ENCODE measurements at regions not wholly inside any gene's neighbourhood (a gene's known extent, or its start where the extent isn't known, plus 50 kb on each side); places are given as distances from the start of the nearest gene placed in this dataset.

GRCh38 chr2:204277226-204277625 is 268.0 kb upstream of the PARD3B start:
- intact Hi-C loops (cut with DNase I, micrococcal nuclease), result no loop called here
- no peak for ATAC-seq
- DNase-seq, result no peak

- no peak for DNase-seq
- ATAC-seq, result no peak
- intact Hi-C loops (cut with DNase I, micrococcal nuclease), result no loop called here
Observed at GRCh38 chr2:204278454-204278853, 266.8 kb upstream of the PARD3B start.

GRCh38 chr2:204279819-204280218 is 265.5 kb upstream of the PARD3B start:
- DNase-seq (no peak), ATAC-seq (no peak)
- intact Hi-C loops (cut with DNase I, micrococcal nuclease), result no loop called here

GRCh38 chr2:204280262-204280668 is 265.0 kb upstream of the PARD3B start:
- intact Hi-C loops (cut with DNase I, micrococcal nuclease), result no loop called here
- DNase-seq (no peak), ATAC-seq (no peak)

GRCh38 chr2:204282081-204282480 is 263.2 kb upstream of the PARD3B start:
- DNase-seq, result no peak
- intact Hi-C loops (cut with DNase I, micrococcal nuclease), result no loop called here
- no peak for ATAC-seq

GRCh38 chr2:204282525-204282924 is 262.8 kb upstream of the PARD3B start:
- intact Hi-C loops (cut with DNase I, micrococcal nuclease), result no loop called here
- no peak for DNase-seq
- ATAC-seq, result peak; percentile 90

- DNase-seq (no peak), ATAC-seq (no peak)
- intact Hi-C loops (cut with DNase I, micrococcal nuclease), result no loop called here
Observed at GRCh38 chr2:204289066-204289465, 256.2 kb upstream of the PARD3B start.

GRCh38 chr2:204292439-204292838 is 252.8 kb upstream of the PARD3B start:
- intact Hi-C loops (cut with DNase I, micrococcal nuclease), result no loop called here
- DNase-seq (no peak), ATAC-seq (no peak)

- ATAC-seq, result no peak
- intact Hi-C loops (cut with DNase I, micrococcal nuclease), result no loop called here
Observed at GRCh38 chr2:204293884-204294747, 251.2 kb upstream of the PARD3B start.

GRCh38 chr2:204298404-204298803 is 246.9 kb upstream of the PARD3B start:
- intact Hi-C loops (cut with DNase I, micrococcal nuclease), result no loop called here
- DNase-seq, result no peak
- peak; percentile 87 for ATAC-seq

More at GRCh38 chr2:204293884-204294747, 251.2 kb upstream of the PARD3B start:
- no peak for DNase-seq

GRCh38 chr2:204299766-204300165 is 245.5 kb upstream of the PARD3B start:
- ATAC-seq, result peak; percentile 47
- intact Hi-C loops (cut with DNase I, micrococcal nuclease), result no loop called here

GRCh38 chr2:204306667-204307066 is 238.6 kb upstream of the PARD3B start:
- intact Hi-C loops (cut with DNase I, micrococcal nuclease), result no loop called here
- ATAC-seq (no peak), DNase-seq (no peak)

More at GRCh38 chr2:204299766-204300165, 245.5 kb upstream of the PARD3B start:
- DNase-seq, result no peak

- intact Hi-C loops (cut with DNase I, micrococcal nuclease), result no loop called here
- DNase-seq, result no peak
- no peak for ATAC-seq
Observed at GRCh38 chr2:204312105-204312504, 233.2 kb upstream of the PARD3B start.

- DNase-seq (no peak), ATAC-seq (no peak)
- intact Hi-C loops (cut with DNase I, micrococcal nuclease), result no loop called here
Observed at GRCh38 chr2:204313256-204313655, 232.0 kb upstream of the PARD3B start.

GRCh38 chr2:204315236-204315662 is 230.0 kb upstream of the PARD3B start:
- intact Hi-C loops (cut with DNase I, micrococcal nuclease), result no loop called here
- DNase-seq (no peak), ATAC-seq (peak; percentile 37)

- DNase-seq (no peak), ATAC-seq (no peak)
- intact Hi-C loops (cut with DNase I, micrococcal nuclease), result no loop called here
Observed at GRCh38 chr2:204317640-204318039, 227.6 kb upstream of the PARD3B start.

GRCh38 chr2:204321027-204321800 is 224.1 kb upstream of the PARD3B start:
- DNase-seq, result no peak
- no peak for ATAC-seq
- intact Hi-C loops (cut with DNase I, micrococcal nuclease), result loop anchor here in 1 of 2 donors (5.0 kb wide), 1 partner anchor 1356 kb away; no protein-coding TSS in a partner anchor

- intact Hi-C loops (cut with DNase I, micrococcal nuclease), result loop anchor here in 1 of 2 donors (5.0 kb wide), 1 partner anchor 1355 kb away; no protein-coding TSS in a partner anchor
- ATAC-seq (peak; percentile 65), DNase-seq (no peak)
Observed at GRCh38 chr2:204321910-204322751, 223.1 kb upstream of the PARD3B start.

- intact Hi-C loops (cut with DNase I, micrococcal nuclease), result loop anchor here in 1 of 2 donors (5.0 kb wide), 1 partner anchor 367 kb away; no protein-coding TSS in a partner anchor
- ATAC-seq, result peak; percentile 90
- DNase-seq, result peak; percentile 37 to 38
Observed at GRCh38 chr2:204325468-204325867, 219.8 kb upstream of the PARD3B start.
